ENCODE measurements at regions not wholly inside any gene's neighbourhood (a gene's known extent, or its start where the extent isn't known, plus 50 kb on each side); places are given as distances from the start of the nearest gene placed in this dataset.

DNA sequence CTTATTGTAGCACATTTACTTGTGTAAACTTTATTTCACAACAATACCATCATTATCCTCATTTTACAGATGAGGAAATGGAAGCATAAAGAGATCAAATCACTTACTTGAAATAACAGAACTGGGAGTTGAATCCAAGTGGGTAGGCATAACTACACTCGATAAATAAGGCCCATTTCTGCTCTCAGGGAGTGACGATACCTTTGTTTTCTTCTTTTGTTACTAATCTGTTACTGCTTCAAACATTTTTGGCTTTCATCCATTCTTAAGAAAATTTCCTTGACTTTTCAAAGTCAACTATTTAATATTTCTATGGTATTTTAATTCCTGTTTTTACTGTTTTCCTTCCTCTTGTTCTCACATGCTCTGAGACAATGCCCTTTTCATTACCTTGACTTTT lies 201.6 kb downstream of the ATP23 start:
- ChIA-PET POLR2A (no interaction called here), CTCF (no interaction called here)
- Histone ChIP-seq H3K4me1 (ENCODE audit: control insufficient read depth in 2 of 2, insufficient read depth in 2 of 2, low read length in 2 of 2) (no peaks in the 10 kb centered on the region), H3K4me2 (replicated peaks; ENCODE audit: low read depth, low read length, poor library complexity, severe bottlenecking) (no peak overlapping the region), H3K9ac (ENCODE audit: low read length) (no peak overlapping the region), H3K36me3 (replicated peaks in 1 of 2; ENCODE audit: control extremely low read depth in 1 of 2, control insufficient read depth in 1 of 2, extremely low read depth in 1 of 2, insufficient read depth in 2 of 2, low read length in 1 of 2) (no peaks in the 10 kb centered on the region), H4K20me1 (ENCODE audit: control insufficient read depth, insufficient read depth, low read length, poor library complexity, severe bottlenecking) (no peaks in the 10 kb centered on the region), H3K79me2 (ENCODE audit: control insufficient read depth, insufficient read depth, low read length) (no peaks in the 10 kb centered on the region), H3K4me3 (ENCODE audit: control extremely low read depth in 1 of 5, extremely low read depth in 1 of 5, insufficient read depth in 1 of 5, low read depth in 2 of 5, low read length in 4 of 5) (no peak overlapping the region), H3K27ac (ENCODE audit: low read length in 2 of 2) (no peak overlapping the region), H3K9me3 (ENCODE audit: control extremely low read depth in 1 of 3, control insufficient read depth in 2 of 3, insufficient read depth in 1 of 3, low read length in 2 of 3) (no peaks in the 10 kb centered on the region), H2AFZ (ENCODE audit: insufficient read depth, low read depth, low read length, poor library complexity, severe bottlenecking) (no peak overlapping the region), H3K27me3 (replicated peaks in 1 of 4; ENCODE audit: control extremely low read depth in 1 of 4, control insufficient read depth in 3 of 4, insufficient read depth in 4 of 4, low read length in 3 of 4) (no peaks in the 10 kb centered on the region)
- no peaks in the 10 kb centered on the region for H3K4me1 Mint-ChIP-seq
- peaks cover 5% of the 10 kb centered on the region for H3K9me3 Mint-ChIP-seq (ENCODE audit: insufficient read depth)
- WGBS (ENCODE audit: insufficient coverage), result 80% methylated on average over 1 of the region's 2 CpGs
- TF ChIP-seq, protein P1, sequence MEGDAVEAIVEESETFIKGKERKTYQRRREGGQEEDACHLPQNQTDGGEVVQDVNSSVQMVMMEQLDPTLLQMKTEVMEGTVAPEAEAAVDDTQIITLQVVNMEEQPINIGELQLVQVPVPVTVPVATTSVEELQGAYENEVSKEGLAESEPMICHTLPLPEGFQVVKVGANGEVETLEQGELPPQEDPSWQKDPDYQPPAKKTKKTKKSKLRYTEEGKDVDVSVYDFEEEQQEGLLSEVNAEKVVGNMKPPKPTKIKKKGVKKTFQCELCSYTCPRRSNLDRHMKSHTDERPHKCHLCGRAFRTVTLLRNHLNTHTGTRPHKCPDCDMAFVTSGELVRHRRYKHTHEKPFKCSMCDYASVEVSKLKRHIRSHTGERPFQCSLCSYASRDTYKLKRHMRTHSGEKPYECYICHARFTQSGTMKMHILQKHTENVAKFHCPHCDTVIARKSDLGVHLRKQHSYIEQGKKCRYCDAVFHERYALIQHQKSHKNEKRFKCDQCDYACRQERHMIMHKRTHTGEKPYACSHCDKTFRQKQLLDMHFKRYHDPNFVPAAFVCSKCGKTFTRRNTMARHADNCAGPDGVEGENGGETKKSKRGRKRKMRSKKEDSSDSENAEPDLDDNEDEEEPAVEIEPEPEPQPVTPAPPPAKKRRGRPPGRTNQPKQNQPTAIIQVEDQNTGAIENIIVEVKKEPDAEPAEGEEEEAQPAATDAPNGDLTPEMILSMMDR (IDR thresholded peaks at IDR 0.05), result no peak
- TF ChIP-seq EZH2 (IDR thresholded peaks at IDR 0.05; ENCODE audit: borderline replicate concordance, insufficient read depth, low read depth, low read length, poor library complexity, severe bottlenecking), result no peak
- ATAC-seq (ENCODE audit: low read depth) (no peak), DNase-seq (no peak)
- peaks cover 11% of the 10 kb centered on the region for H3K27me3 Mint-ChIP-seq
- no peak overlapping the region for H3K4me3 Mint-ChIP-seq
- intact Hi-C loops (cut with micrococcal nuclease), result no loop called here
- no peak overlapping the region for H3K27ac Mint-ChIP-seq

DNA sequence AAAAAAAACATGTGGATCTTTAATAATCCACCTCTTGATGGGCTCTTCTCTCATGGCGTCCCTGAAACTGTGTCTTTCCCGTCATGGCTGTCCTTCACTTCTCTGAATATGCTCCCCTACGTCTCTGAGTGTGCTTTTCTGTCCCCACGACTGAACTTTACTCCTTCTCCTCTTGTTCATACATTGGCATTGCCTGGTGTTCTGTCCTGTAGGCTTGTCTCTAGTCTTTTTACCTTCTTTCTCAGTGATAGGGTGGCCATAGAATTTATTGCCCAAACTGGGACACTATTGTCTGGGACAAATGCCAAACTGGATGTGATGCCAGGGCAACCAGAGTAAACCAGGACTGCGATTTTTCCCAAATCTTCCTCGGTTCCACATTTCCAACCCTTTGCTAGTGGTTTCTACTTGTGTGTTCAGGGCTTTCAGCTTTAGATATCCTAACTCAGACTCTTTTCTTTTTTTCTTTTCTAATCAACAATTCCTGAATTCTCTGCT lies 202.2 kb downstream of the ATP23 start:
- intact Hi-C loops (cut with micrococcal nuclease), result no loop called here
- no peak overlapping the region for H3K4me3 Mint-ChIP-seq

More for the DNA sequence above, 202.2 kb downstream of the ATP23 start:
- Histone ChIP-seq H3K79me2 (ENCODE audit: control insufficient read depth, insufficient read depth, low read length) (no peaks in the 10 kb centered on the region), H3K4me3 (ENCODE audit: control extremely low read depth in 1 of 5, extremely low read depth in 1 of 5, insufficient read depth in 1 of 5, low read depth in 2 of 5, low read length in 4 of 5) (no peak overlapping the region), H3K4me1 (ENCODE audit: control insufficient read depth in 2 of 2, insufficient read depth in 2 of 2, low read length in 2 of 2) (no peaks in the 10 kb centered on the region), H3K36me3 (replicated peaks in 1 of 2; ENCODE audit: control extremely low read depth in 1 of 2, control insufficient read depth in 1 of 2, extremely low read depth in 1 of 2, insufficient read depth in 2 of 2, low read length in 1 of 2) (no peaks in the 10 kb centered on the region), H4K20me1 (ENCODE audit: control insufficient read depth, insufficient read depth, low read length, poor library complexity, severe bottlenecking) (no peaks in the 10 kb centered on the region), H3K27me3 (replicated peaks in 1 of 4; ENCODE audit: control extremely low read depth in 1 of 4, control insufficient read depth in 3 of 4, insufficient read depth in 4 of 4, low read length in 3 of 4) (peaks cover 0 to 5% (median 0%) of the 10 kb centered on the region in 4 experiments), H3K27ac (ENCODE audit: low read length in 2 of 2) (no peak overlapping the region), H3K9me3 (ENCODE audit: control extremely low read depth in 1 of 3, control insufficient read depth in 2 of 3, insufficient read depth in 1 of 3, low read length in 2 of 3) (no peaks in the 10 kb centered on the region), H2AFZ (ENCODE audit: insufficient read depth, low read depth, low read length, poor library complexity, severe bottlenecking) (no peak overlapping the region), H3K4me2 (replicated peaks; ENCODE audit: low read depth, low read length, poor library complexity, severe bottlenecking) (no peak overlapping the region), H3K9ac (ENCODE audit: low read length) (no peak overlapping the region)
- Mint-ChIP-seq H3K27me3 (peaks cover 11% of the 10 kb centered on the region), H3K4me1 (no peaks in the 10 kb centered on the region), H3K27ac (no peak overlapping the region), H3K9me3 (ENCODE audit: insufficient read depth) (peaks cover 5% of the 10 kb centered on the region)
- ATAC-seq (ENCODE audit: low read depth) (no peak), DNase-seq (no peak)
- WGBS (ENCODE audit: insufficient coverage), result 88% methylated on average over 6 of the region's 6 CpGs
- ChIA-PET POLR2A (no interaction called here), CTCF (no interaction called here)
- no peak for TF ChIP-seq EZH2 (IDR thresholded peaks at IDR 0.05; ENCODE audit: borderline replicate concordance, insufficient read depth, low read depth, low read length, poor library complexity, severe bottlenecking)
- TF ChIP-seq, protein P1 (IDR thresholded peaks at IDR 0.05), result no peak

Data from B cell (primary cell).